GM12878 (cell line): ENCODE measurements at regions not wholly inside any gene's neighbourhood (a gene's known extent, or its start where the extent isn't known, plus 50 kb on each side); places are given as distances from the start of the nearest gene placed in this dataset.

ENCODE experiments used
- ATAC-seq: fragments of 200-7000 bp; cut with Tn5 transposase; 3 replicates; pipeline ENCODE4 v1.9.1; 2020; ENCODE audit warnings: mild to moderate bottlenecking, moderate library complexity
- BruUV-seq: library from RNA; stranded (reverse); fragments of 400-500 nt; replicated peaks from 2 replicates; lab custom pipeline; 2021; lab: Mats Ljungman, UMichigan
- CTCF ChIA-PET: fragments of 300-600 bp; sonication (Branson Sonifier 250); formaldehyde crosslinking; extraction: SDS; loops from one replicate; lab custom pipeline; 2021; ENCODE audit warnings: inconsistent platforms; lab: Yijun Ruan, JAX
- POLR2A ChIA-PET: fragments of 350-600 bp; formaldehyde crosslinking; extraction: SDS; loops from one replicate; lab custom pipeline; 2021; ENCODE audit warnings: inconsistent platforms; lab: Charles Lee
- RAD21 ChIA-PET: fragments of 300-600 bp; sonication (Branson Sonifier 250); formaldehyde crosslinking; loops from one replicate; lab custom pipeline; 2023; ENCODE audit warnings: antibody characterized with exemption; ENCODE audit not compliant: unreplicated experiment; lab: Charles Lee
- SMC1A ChIA-PET: fragments of 300-600 bp; sonication (Branson Sonifier 250); formaldehyde crosslinking; loops from one replicate; lab custom pipeline; 2023; ENCODE audit not compliant: unreplicated experiment, uncharacterized antibody; lab: Charles Lee
- DNase-seq: peaks from one replicate; pipeline ENCODE4 v3.0.0-alpha.2; 2011; ENCODE audit warnings: low read depth, low spot score
- FAIRE-seq: peaks from 3 replicates; lab custom pipeline; 2011; peaks lifted over from hg19 to GRCh38; lab: Jason Lieb, UNC
- H2AFZ ChIP-seq: 2 replicates; pipeline ENCODE4 v1.6.0; 2011; ENCODE audit warnings: low read depth, low read length, control low read depth; ENCODE audit not compliant: control insufficient read depth
- H3K27ac ChIP-seq: 2 replicates; pipeline ENCODE4 v1.5.1; 2011; ENCODE audit warnings: control low read depth; ENCODE audit not compliant: control insufficient read depth, insufficient read depth
- H3K27me3 ChIP-seq, 2 experiments: replicated peaks in 1 of 2; 2 replicates each; pipeline versions ENCODE4 v1.6.0 to v1.6.1; 2011; ENCODE audit warnings: low read length in 1 of 2; ENCODE audit not compliant: control insufficient read depth in 2 of 2, insufficient read depth in 2 of 2
- H3K36me3 ChIP-seq, 2 experiments: 2 replicates each; pipeline ENCODE4 v1.5.1; 2011; ENCODE audit warnings: low read length in 1 of 2; ENCODE audit not compliant: control insufficient read depth in 2 of 2, insufficient read depth in 2 of 2
- H3K4me1 ChIP-seq: 2 replicates; pipeline ENCODE4 v1.6.1; 2011; ENCODE audit warnings: mild to moderate bottlenecking, low read length, moderate library complexity, mixed read lengths; ENCODE audit not compliant: control insufficient read depth, insufficient read depth
- H3K4me2 ChIP-seq: 2 replicates; pipeline ENCODE4 v1.6.0; 2011; ENCODE audit warnings: control low read depth; ENCODE audit not compliant: control insufficient read depth, insufficient read depth
- H3K4me3 ChIP-seq: fragments of 200-600 bp; sonication (generic); 2 replicates; pipeline ENCODE4 v1.5.1; 2016
- H3K79me2 ChIP-seq: 2 replicates; pipeline ENCODE4 v1.6.0; 2011; ENCODE audit warnings: low read length; ENCODE audit not compliant: control insufficient read depth, insufficient read depth
- H3K9ac ChIP-seq: 2 replicates; pipeline ENCODE4 v1.8.0; 2011; ENCODE audit warnings: low read length, control low read depth, mixed read lengths; ENCODE audit not compliant: control insufficient read depth, insufficient read depth
- H3K9me3 ChIP-seq: replicated peaks from 3 replicates; pipeline ENCODE4 v1.5.1; 2011; ENCODE audit warnings: mild to moderate bottlenecking, low read length; ENCODE audit not compliant: control insufficient read depth, insufficient read depth
- H4K20me1 ChIP-seq: 2 replicates; pipeline ENCODE4 v1.6.0; 2011; ENCODE audit not compliant: control insufficient read depth, insufficient read depth
- BCL11A ChIP-seq: IDR thresholded peaks from 2 replicates; pipeline ENCODE4 v1.6.1; 2011; ENCODE audit warnings: low read depth, low read length
- BCLAF1 ChIP-seq: fragments of 450-650 bp; IDR thresholded peaks from 2 replicates; pipeline ENCODE4 v1.6.1; 2017; ENCODE audit warnings: antibody characterized with exemption, mild to moderate bottlenecking, moderate library complexity
- CREM ChIP-seq: IDR thresholded peaks from 2 replicates; pipeline ENCODE4 v1.6.1; 2014; ENCODE audit warnings: antibody characterized with exemption, low read depth
- EGR1 ChIP-seq, 2 experiments: IDR thresholded peaks; 1 replicate in 1 of 2; 2 replicates in 1 of 2; pipeline ENCODE4 v1.6.1; 2011 to 2012; ENCODE audit warnings: low read depth in 2 of 2, low read length in 2 of 2, borderline replicate concordance in 1 of 2, mild to moderate bottlenecking in 1 of 2, moderate library complexity in 1 of 2
- IRF3 ChIP-seq: fragments of 450-650 bp; IDR thresholded peaks from 2 replicates; pipeline ENCODE4 v1.6.1; 2014; ENCODE audit warnings: mild to moderate bottlenecking
- LARP7 ChIP-seq: fragments of 450-650 bp; IDR thresholded peaks from 2 replicates; pipeline ENCODE4 v1.6.1; 2017; ENCODE audit warnings: mild to moderate bottlenecking
- PAX5 ChIP-seq: IDR thresholded peaks from 2 replicates; pipeline ENCODE4 v1.6.1; 2011; ENCODE audit warnings: low read depth, low read length, borderline replicate concordance
- RFX5 ChIP-seq: IDR thresholded peaks from 2 replicates; pipeline ENCODE4 v1.6.1; 2011; ENCODE audit warnings: low read depth, low read length, improper control_type of control experiment
- TAF1 ChIP-seq: IDR thresholded peaks from 2 replicates; pipeline ENCODE4 v1.6.1; 2011; ENCODE audit warnings: mild to moderate bottlenecking, low read depth, low read length, borderline replicate concordance
- TCF3 ChIP-seq: IDR thresholded peaks from 2 replicates; pipeline ENCODE4 v1.6.1; 2012; ENCODE audit warnings: low read depth, mild to moderate bottlenecking, low read length, borderline replicate concordance; ENCODE audit not compliant: insufficient read depth
- ZBED1 ChIP-seq: IDR thresholded peaks from 2 replicates; pipeline ENCODE4 v1.6.1; 2016; ENCODE audit warnings: borderline replicate concordance
- ZNF622 ChIP-seq: fragments of 450-650 bp; IDR thresholded peaks from 2 replicates; pipeline ENCODE4 v1.6.1; 2017; ENCODE audit warnings: mild to moderate bottlenecking, inconsistent platforms
- ZSCAN29 ChIP-seq: fragments of 450-650 bp; IDR thresholded peaks from 2 replicates; pipeline ENCODE4 v1.6.1; 2017; ENCODE audit warnings: mild to moderate bottlenecking, moderate library complexity
- ZZZ3 ChIP-seq: IDR thresholded peaks from 2 replicates; pipeline ENCODE4 v1.6.1; 2011; ENCODE audit warnings: low read depth; ENCODE audit not compliant: control insufficient read depth, insufficient read length
- WGBS: methylation state at CpG from one replicate; pipeline ENCODE4 v1.1.6; 2016; ENCODE audit warnings: low lambda C conversion rate; ENCODE audit not compliant: insufficient replicate concordance, insufficient coverage; ENCODE audit errors: missing lambda C conversion rate; 5-methylcytosine and 5-hydroxymethylcytosine counted together
- in situ Hi-C: fragments of 300-500 bp; cut with MboI; formaldehyde crosslinking; loops from 9 replicates; pipeline ENCODE4 v1.14.3; 2018; ENCODE audit warnings: mixed read lengths
- intact Hi-C: fragments of 100-400 bp; cut with micrococcal nuclease; formaldehyde crosslinking; loops from one replicate; pipeline ENCODE4 v1.14.2; 2022; ENCODE audit not compliant: unreplicated experiment

DNA sequence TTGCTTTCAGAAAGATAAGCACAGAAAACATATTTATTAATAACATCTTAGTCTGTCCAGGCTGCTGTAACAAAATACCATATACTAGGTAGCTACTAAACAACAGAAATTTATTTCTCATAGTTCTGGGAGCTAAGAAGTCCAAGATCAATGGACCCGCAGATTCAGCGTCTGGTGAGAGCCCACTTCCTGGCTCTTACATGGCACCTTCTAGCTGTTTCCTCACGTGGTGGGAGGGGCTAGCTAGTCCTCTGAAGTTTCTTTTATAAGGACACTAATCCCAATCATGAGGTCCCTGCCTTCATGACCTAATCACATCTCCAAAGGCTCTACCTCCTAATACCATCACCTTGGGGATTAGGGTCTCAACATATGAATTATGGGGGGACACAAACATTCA lies 57.2 kb upstream of the AFF2 start:
- SMC1A ChIA-PET = interaction anchor here (0.7 kb wide), 1 partner anchor 124 kb away, joined by 3 read pairs; no protein-coding TSS in a partner anchor
- H3K4me2 ChIP-seq = no peak overlapping the region
- 49% methylated on average over 3 of the region's 3 CpGs for WGBS
- H3K36me3 ChIP-seq = no peaks in the 10 kb centered on the region
- H3K9ac ChIP-seq = no peak overlapping the region
- in situ Hi-C loops = no loop called here
- no peak for DNase-seq
- no peak for ATAC-seq
- H3K4me3 ChIP-seq = no peak overlapping the region
- no peaks in the 10 kb centered on the region for H3K27me3 ChIP-seq
- H3K4me1 ChIP-seq = no peaks in the 10 kb centered on the region
- RAD21 ChIA-PET = no interaction called here
- no peak for TF ChIP-seq BCLAF1
- no peak for TF ChIP-seq IRF3
- TF ChIP-seq ZSCAN29 = no peak
- no peak for TF ChIP-seq TCF3
- TF ChIP-seq TAF1 = no peak
- TF ChIP-seq BCL11A = no peak
- no peak for TF ChIP-seq RFX5
- no peak for TF ChIP-seq ZZZ3
- TF ChIP-seq CREM = no peak
- no peak for TF ChIP-seq ZBED1
- TF ChIP-seq PAX5 = no peak
- TF ChIP-seq LARP7 = no peak
- TF ChIP-seq EGR1 (IDR thresholded peaks at IDR 0.05; ENCODE audit: borderline replicate concordance in 1 of 2, low read depth in 2 of 2, low read length in 2 of 2) = no peak
- TF ChIP-seq ZNF622 = no peak
- H4K20me1 ChIP-seq = no peaks in the 10 kb centered on the region
- no TSS peak for BruUV-seq
- H2AFZ ChIP-seq = no peak overlapping the region
- POLR2A ChIA-PET = no interaction called here
- no peak overlapping the region for H3K27ac ChIP-seq
- no peaks in the 10 kb centered on the region for H3K9me3 ChIP-seq
- no peaks in the 10 kb centered on the region for H3K79me2 ChIP-seq
- intact Hi-C loops = no loop called here
- FAIRE-seq = no peak
- CTCF ChIA-PET = no interaction called here
